HEK293 (cell line): ENCODE measurements at regions not wholly inside any gene's neighbourhood (a gene's known extent, or its start where the extent isn't known, plus 50 kb on each side); places are given as distances from the start of the nearest gene placed in this dataset.

Source experiments
- CTCF ChIA-PET: fragments of 350-600 bp; formaldehyde crosslinking; extraction: SDS; loops from one replicate; lab custom pipeline; 2021; ENCODE audit warnings: antibody characterized with exemption; lab: Yijun Ruan, JAX
- POLR2A ChIA-PET: fragments of 300-600 bp; formaldehyde crosslinking; extraction: SDS; loops from one replicate; lab custom pipeline; 2020; ENCODE audit warnings: antibody characterized with exemption, inconsistent platforms; lab: Yijun Ruan, JAX
- H3K27ac ChIP-seq: fragments of 200-500 bp; sonication (Bioruptor generic); 2 replicates; pipeline ENCODE4 v1.5.1; 2014; ENCODE audit warnings: low read depth, low read length, control low read depth, inconsistent platforms; ENCODE audit errors: extremely low read depth
- H3K36me3 ChIP-seq, 2 experiments: fragments of 200-500 bp in 1 of 2; sonication (Bioruptor generic) in 1 of 2; 1 replicate in 1 of 2; 2 replicates in 1 of 2; pipeline ENCODE4 v1.5.1; 2014 to 2017; ENCODE audit warnings: inconsistent platforms in 2 of 2, low read length in 2 of 2; ENCODE audit not compliant: control insufficient read depth in 2 of 2, insufficient read depth in 1 of 2
- H3K4me1 ChIP-seq: fragments of 200-500 bp; sonication (Bioruptor generic); 2 replicates; pipeline ENCODE4 v1.5.1; 2014; ENCODE audit warnings: mild to moderate bottlenecking, low read length, inconsistent platforms; ENCODE audit not compliant: control insufficient read depth, insufficient read depth
- H3K4me3 ChIP-seq: 2 replicates; pipeline ENCODE4 v1.5.1; 2011; ENCODE audit warnings: low read depth, mild to moderate bottlenecking, control low read depth, low read length, moderate library complexity
- H3K9me3 ChIP-seq: fragments of 200-500 bp; sonication (Bioruptor generic); 2 replicates; pipeline ENCODE4 v1.5.1; 2014; ENCODE audit warnings: low read depth, low read length, inconsistent platforms; ENCODE audit not compliant: control insufficient read depth, insufficient read depth
- BCL11A ChIP-seq: fragments of 450-650 bp; formaldehyde crosslinking; IDR thresholded peaks from 2 replicates; pipeline ENCODE4 v1.5.1; 2016; ENCODE audit warnings: low read depth, missing biosample characterization, missing genetic modification characterization
- GLIS2 ChIP-seq: fragments of 450-650 bp; formaldehyde crosslinking; IDR thresholded peaks from 2 replicates; pipeline ENCODE4 v1.5.1; 2016; ENCODE audit warnings: missing biosample characterization, missing genetic modification characterization
- HIC1 ChIP-seq: fragments of 450-650 bp; formaldehyde crosslinking; IDR thresholded peaks from 2 replicates; pipeline ENCODE4 v1.5.1; 2016; ENCODE audit warnings: missing biosample characterization, missing genetic modification characterization
- KLF8 ChIP-seq: fragments of 450-650 bp; formaldehyde crosslinking; IDR thresholded peaks from 2 replicates; pipeline ENCODE4 v1.5.1; 2016; ENCODE audit warnings: missing biosample characterization, missing genetic modification characterization
- PRDM2 ChIP-seq: fragments of 450-650 bp; formaldehyde crosslinking; IDR thresholded peaks from 2 replicates; pipeline ENCODE4 v1.5.1; 2016; ENCODE audit warnings: missing biosample characterization, missing genetic modification characterization, borderline replicate concordance
- TCF7L2 ChIP-seq: IDR thresholded peaks from 2 replicates; pipeline ENCODE4 v1.6.1; 2011; ENCODE audit warnings: low read depth, mild to moderate bottlenecking, inconsistent platforms, low read length, moderate library complexity, borderline replicate concordance
- WT1 ChIP-seq: fragments of 450-650 bp; formaldehyde crosslinking; IDR thresholded peaks from 2 replicates; pipeline ENCODE4 v1.5.1; 2016; ENCODE audit warnings: missing biosample characterization, missing genetic modification characterization
- ZBTB21 ChIP-seq: fragments of 450-650 bp; formaldehyde crosslinking; IDR thresholded peaks from 2 replicates; pipeline ENCODE4 v1.5.1; 2017; ENCODE audit warnings: missing biosample characterization, missing genetic modification characterization
- ZBTB49 ChIP-seq: fragments of 450-650 bp; formaldehyde crosslinking; IDR thresholded peaks from 2 replicates; pipeline ENCODE4 v1.5.1; 2016; ENCODE audit warnings: missing biosample characterization, missing genetic modification characterization, low read depth
- ZFP41 ChIP-seq: fragments of 450-650 bp; formaldehyde crosslinking; IDR thresholded peaks from 2 replicates; pipeline ENCODE4 v1.5.1; 2016; ENCODE audit warnings: missing biosample characterization, missing genetic modification characterization, borderline replicate concordance
- ZNF184 ChIP-seq: fragments of 450-650 bp; IDR thresholded peaks from 2 replicates; pipeline ENCODE4 v1.5.1; 2018; ENCODE audit warnings: missing biosample characterization, mild to moderate bottlenecking, missing genetic modification characterization
- ZNF292 ChIP-seq: fragments of 450-650 bp; formaldehyde crosslinking; IDR thresholded peaks from 2 replicates; pipeline ENCODE4 v1.5.1; 2016; ENCODE audit warnings: low read depth, missing biosample characterization, missing genetic modification characterization, borderline replicate concordance
- ZNF335 ChIP-seq: fragments of 450-650 bp; formaldehyde crosslinking; conservative IDR thresholded peaks from 2 replicates; pipeline ENCODE4 v1.5.1; 2016; ENCODE audit warnings: missing biosample characterization, missing genetic modification characterization
- ZNF514 ChIP-seq: fragments of 450-650 bp; formaldehyde crosslinking; IDR thresholded peaks from 2 replicates; pipeline ENCODE4 v1.5.1; 2016; ENCODE audit warnings: missing biosample characterization, missing genetic modification characterization
- ZNF555 ChIP-seq: fragments of 450-650 bp; formaldehyde crosslinking; conservative IDR thresholded peaks from 2 replicates; pipeline ENCODE4 v1.5.1; 2017; ENCODE audit warnings: missing biosample characterization, mild to moderate bottlenecking, missing genetic modification characterization, inconsistent platforms
- ZNF792 ChIP-seq: fragments of 450-650 bp; formaldehyde crosslinking; IDR thresholded peaks from 2 replicates; pipeline ENCODE4 v1.5.1; 2016; ENCODE audit warnings: missing biosample characterization, missing genetic modification characterization
- ZNF843 ChIP-seq: fragments of 450-650 bp; formaldehyde crosslinking; IDR thresholded peaks from 2 replicates; pipeline ENCODE4 v1.5.1; 2016; ENCODE audit warnings: missing biosample characterization, missing genetic modification characterization
- TF ChIP-seq, protein P1 (sequence below): fragments of 450-650 bp; formaldehyde crosslinking; IDR thresholded peaks from 2 replicates; pipeline ENCODE4 v1.5.1; 2016; ENCODE audit warnings: missing biosample characterization, missing genetic modification characterization

- no peaks in the 10 kb centered on the region for H3K36me3 ChIP-seq
- H3K27ac ChIP-seq, result peak overlapping the region; percentile 3; the same call in 1 of the 2 replicates
- TF ChIP-seq ZFP41 (no peak), ZNF292 (tag by site-specific recombination) (no peak), KLF8 (tag by site-specific recombination) (no peak), ZBTB49 (no peak), PRDM2 (tag by site-specific recombination) (no peak), TCF7L2 (no peak), WT1 (tag by site-specific recombination) (no peak), HIC1 (tag by site-specific recombination) (no peak), ZNF555 (tag by site-specific recombination) (no peak), BCL11A (tag by site-specific recombination) (no peak), ZNF335 (no peak), ZBTB21 (no peak), ZNF184 (tag by site-specific recombination) (no peak), GLIS2 (no peak), ZNF843 (tag by site-specific recombination) (no peak), ZNF514 (tag by site-specific recombination) (no peak), ZNF792 (tag by site-specific recombination) (no peak)
- TF ChIP-seq, protein P1, sequence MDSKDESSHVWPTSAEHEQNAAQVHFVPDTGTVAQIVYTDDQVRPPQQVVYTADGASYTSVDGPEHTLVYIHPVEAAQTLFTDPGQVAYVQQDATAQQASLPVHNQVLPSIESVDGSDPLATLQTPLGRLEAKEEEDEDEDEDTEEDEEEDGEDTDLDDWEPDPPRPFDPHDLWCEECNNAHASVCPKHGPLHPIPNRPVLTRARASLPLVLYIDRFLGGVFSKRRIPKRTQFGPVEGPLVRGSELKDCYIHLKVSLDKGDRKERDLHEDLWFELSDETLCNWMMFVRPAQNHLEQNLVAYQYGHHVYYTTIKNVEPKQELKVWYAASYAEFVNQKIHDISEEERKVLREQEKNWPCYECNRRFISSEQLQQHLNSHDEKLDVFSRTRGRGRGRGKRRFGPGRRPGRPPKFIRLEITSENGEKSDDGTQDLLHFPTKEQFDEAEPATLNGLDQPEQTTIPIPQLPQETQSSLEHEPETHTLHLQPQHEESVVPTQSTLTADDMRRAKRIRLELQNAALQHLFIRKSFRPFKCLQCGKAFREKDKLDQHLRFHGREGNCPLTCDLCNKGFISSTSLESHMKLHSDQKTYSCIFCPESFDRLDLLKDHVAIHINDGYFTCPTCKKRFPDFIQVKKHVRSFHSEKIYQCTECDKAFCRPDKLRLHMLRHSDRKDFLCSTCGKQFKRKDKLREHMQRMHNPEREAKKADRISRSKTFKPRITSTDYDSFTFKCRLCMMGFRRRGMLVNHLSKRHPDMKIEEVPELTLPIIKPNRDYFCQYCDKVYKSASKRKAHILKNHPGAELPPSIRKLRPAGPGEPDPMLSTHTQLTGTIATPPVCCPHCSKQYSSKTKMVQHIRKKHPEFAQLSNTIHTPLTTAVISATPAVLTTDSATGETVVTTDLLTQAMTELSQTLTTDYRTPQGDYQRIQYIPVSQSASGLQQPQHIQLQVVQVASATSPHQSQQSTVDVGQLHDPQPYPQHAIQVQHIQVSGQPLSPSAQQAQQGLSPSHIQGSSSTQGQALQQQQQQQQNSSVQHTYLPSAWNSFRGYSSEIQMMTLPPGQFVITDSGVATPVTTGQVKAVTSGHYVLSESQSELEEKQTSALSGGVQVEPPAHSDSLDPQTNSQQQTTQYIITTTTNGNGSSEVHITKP (tag by site-specific recombination), result no peak
- TF ChIP-seq, all 188 proteins: peak for 0
- H3K9me3 ChIP-seq, result no peaks in the 10 kb centered on the region
- POLR2A ChIA-PET, result interaction anchor here (1.4 kb wide), 1 partner anchor 13 kb away, joined by 3 read pairs; no protein-coding TSS in a partner anchor
- peaks cover 38% of the 10 kb centered on the region for H3K4me1 ChIP-seq
- CTCF ChIA-PET, result no interaction called here
- no peak overlapping the region for H3K4me3 ChIP-seq
These were observed 94.3 kb upstream of the ATXN3L start for GRCh38 chrX:13414006-13414647.
